ENCODE measurements at regions not wholly inside any gene's neighbourhood (a gene's known extent, or its start where the extent isn't known, plus 50 kb on each side); places are given as distances from the start of the nearest gene placed in this dataset.

- Histone ChIP-seq H3K27ac (ENCODE audit: low read length) (no peak overlapping the region), H3K9ac (ENCODE audit: low read length) (no peak overlapping the region), H3K9me3 (ENCODE audit: control insufficient read depth, low read depth, low read length) (no peaks in the 10 kb centered on the region), H3K36me3 (ENCODE audit: control insufficient read depth, low read depth, low read length) (no peaks in the 10 kb centered on the region), H3K27me3 (ENCODE audit: control insufficient read depth, insufficient read depth, low read length) (no peaks in the 10 kb centered on the region), H3K4me1 (ENCODE audit: control insufficient read depth, low read depth, low read length) (no peaks in the 10 kb centered on the region), H3K4me3 (ENCODE audit: low read length) (no peak overlapping the region)
Measured at GRCh38 chr1:106787520-106787919, 269.0 kb upstream of the PRMT6 start.

DNA sequence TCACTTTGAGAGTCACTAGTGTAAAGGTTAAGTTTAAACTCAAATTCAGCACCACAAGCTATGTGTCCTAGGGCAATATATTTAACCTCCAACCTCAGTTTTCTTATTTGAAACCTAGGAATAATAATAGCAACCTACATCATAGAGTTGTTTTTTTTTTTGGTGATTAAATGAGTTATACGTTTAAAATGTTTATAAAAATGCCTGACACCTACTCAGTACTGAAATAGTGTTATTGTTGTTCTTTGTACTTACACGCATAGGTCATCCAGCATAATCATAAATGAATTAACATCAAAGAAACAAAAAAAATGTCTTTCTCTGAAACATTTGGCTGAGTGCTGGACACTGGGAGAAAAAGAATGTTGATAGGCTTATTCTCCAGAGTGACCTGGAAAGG is 266.8 kb upstream of the PRMT6 start:
- Histone ChIP-seq H3K27ac (ENCODE audit: low read length) (no peak overlapping the region), H3K9ac (ENCODE audit: low read length) (no peak overlapping the region), H3K4me1 (ENCODE audit: control insufficient read depth, low read depth, low read length) (no peaks in the 10 kb centered on the region), H3K36me3 (ENCODE audit: control insufficient read depth, low read depth, low read length) (no peaks in the 10 kb centered on the region), H3K9me3 (ENCODE audit: control insufficient read depth, low read depth, low read length) (no peaks in the 10 kb centered on the region), H3K4me3 (ENCODE audit: low read length) (no peak overlapping the region), H3K27me3 (ENCODE audit: control insufficient read depth, insufficient read depth, low read length) (no peaks in the 10 kb centered on the region)

GRCh38 chr1:106791041-106791440 is 265.4 kb upstream of the PRMT6 start:
- H3K36me3 ChIP-seq (ENCODE audit: control insufficient read depth, low read depth, low read length) = no peaks in the 10 kb centered on the region
- H3K9ac ChIP-seq (ENCODE audit: low read length) = no peak overlapping the region
- H3K27me3 ChIP-seq (ENCODE audit: control insufficient read depth, insufficient read depth, low read length) = no peaks in the 10 kb centered on the region
- H3K4me3 ChIP-seq (ENCODE audit: low read length) = no peak overlapping the region
- no peak overlapping the region for H3K27ac ChIP-seq (ENCODE audit: low read length)
- H3K9me3 ChIP-seq (ENCODE audit: control insufficient read depth, low read depth, low read length) = no peaks in the 10 kb centered on the region
- no peaks in the 10 kb centered on the region for H3K4me1 ChIP-seq (ENCODE audit: control insufficient read depth, low read depth, low read length)

GRCh38 chr1:106793651-106794050 is 262.8 kb upstream of the PRMT6 start:
- no peaks in the 10 kb centered on the region for H3K36me3 ChIP-seq (ENCODE audit: control insufficient read depth, low read depth, low read length)
- H3K27me3 ChIP-seq (ENCODE audit: control insufficient read depth, insufficient read depth, low read length) = no peaks in the 10 kb centered on the region
- no peak overlapping the region for H3K4me3 ChIP-seq (ENCODE audit: low read length)
- H3K9ac ChIP-seq (ENCODE audit: low read length) = no peak overlapping the region
- H3K9me3 ChIP-seq (ENCODE audit: control insufficient read depth, low read depth, low read length) = no peaks in the 10 kb centered on the region
- H3K4me1 ChIP-seq (ENCODE audit: control insufficient read depth, low read depth, low read length) = no peaks in the 10 kb centered on the region
- H3K27ac ChIP-seq (ENCODE audit: low read length) = no peak overlapping the region

DNA sequence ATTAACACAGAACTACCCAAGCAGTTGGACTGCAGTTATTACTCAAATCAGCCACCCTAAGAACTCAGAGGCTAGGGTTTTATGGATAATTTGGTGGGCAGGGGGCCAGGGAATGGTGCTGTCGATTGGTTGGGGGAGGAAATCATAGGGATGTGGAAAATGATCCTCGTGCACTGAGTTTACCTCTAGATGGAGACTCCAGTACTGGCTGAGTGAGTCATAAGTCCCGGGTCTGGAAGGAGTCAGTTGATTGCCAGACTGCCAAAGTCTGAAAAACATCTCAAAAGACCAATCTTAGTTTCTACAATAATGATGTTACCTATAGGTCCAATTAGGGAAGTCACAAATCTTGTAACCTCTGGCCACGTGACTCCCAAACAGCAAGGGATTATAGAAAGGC is 257.5 kb upstream of the PRMT6 start:
- Histone ChIP-seq H3K36me3 (ENCODE audit: control insufficient read depth, low read depth, low read length) (no peaks in the 10 kb centered on the region), H3K4me3 (ENCODE audit: low read length) (no peak overlapping the region), H3K4me1 (ENCODE audit: control insufficient read depth, low read depth, low read length) (no peaks in the 10 kb centered on the region), H3K27me3 (ENCODE audit: control insufficient read depth, insufficient read depth, low read length) (no peaks in the 10 kb centered on the region), H3K9ac (ENCODE audit: low read length) (no peak overlapping the region), H3K27ac (ENCODE audit: low read length) (no peak overlapping the region), H3K9me3 (ENCODE audit: control insufficient read depth, low read depth, low read length) (no peaks in the 10 kb centered on the region)

DNA sequence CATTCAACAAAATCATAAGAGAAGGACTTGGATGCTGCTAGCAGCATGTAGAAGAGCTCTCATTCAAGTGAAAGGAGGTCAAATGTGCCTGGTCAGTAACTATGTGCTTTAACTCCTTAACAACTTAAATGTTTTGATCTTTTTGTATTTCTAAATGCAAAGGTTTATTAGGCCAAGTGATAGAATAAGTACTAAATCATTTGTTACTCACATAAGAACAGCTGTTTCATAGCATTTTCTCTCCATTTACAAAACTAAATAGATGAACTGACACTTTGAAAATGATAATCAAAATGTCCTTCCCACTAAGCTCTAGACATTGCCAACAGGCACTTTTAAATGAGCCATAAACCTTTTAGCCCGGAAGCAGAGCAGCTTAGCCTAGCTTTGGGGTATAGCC is 254.3 kb upstream of the PRMT6 start:
- Histone ChIP-seq H3K27me3 (ENCODE audit: control insufficient read depth, insufficient read depth, low read length) (no peaks in the 10 kb centered on the region), H3K9me3 (ENCODE audit: control insufficient read depth, low read depth, low read length) (no peaks in the 10 kb centered on the region), H3K27ac (ENCODE audit: low read length) (no peak overlapping the region)

DNA sequence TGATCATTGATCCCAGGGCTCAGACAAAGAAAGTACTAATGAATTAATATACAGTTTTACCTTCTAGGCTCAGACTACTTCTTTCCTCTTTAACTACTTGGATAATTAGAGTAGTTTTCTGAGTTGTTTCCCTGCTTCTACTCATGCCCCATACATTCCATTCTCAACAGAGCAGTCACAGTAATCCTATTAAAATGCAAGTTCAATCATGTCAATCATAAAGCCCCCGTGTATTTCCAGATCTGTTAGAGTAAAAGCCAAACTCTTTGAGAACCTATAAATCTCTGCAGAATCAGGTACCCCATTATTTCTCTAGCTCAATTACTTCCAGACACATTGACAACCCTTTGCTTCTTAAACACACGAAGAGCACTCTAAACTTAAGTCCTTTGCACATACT is 242.1 kb upstream of the PRMT6 start:
- no peaks in the 10 kb centered on the region for H3K27me3 ChIP-seq (ENCODE audit: control insufficient read depth, insufficient read depth, low read length)

More for the DNA sequence above, 254.3 kb upstream of the PRMT6 start:
- H3K9ac ChIP-seq (ENCODE audit: low read length) = no peak overlapping the region
- H3K36me3 ChIP-seq (ENCODE audit: control insufficient read depth, low read depth, low read length) = no peaks in the 10 kb centered on the region
- H3K4me3 ChIP-seq (ENCODE audit: low read length) = no peak overlapping the region
- H3K4me1 ChIP-seq (ENCODE audit: control insufficient read depth, low read depth, low read length) = no peaks in the 10 kb centered on the region

DNA sequence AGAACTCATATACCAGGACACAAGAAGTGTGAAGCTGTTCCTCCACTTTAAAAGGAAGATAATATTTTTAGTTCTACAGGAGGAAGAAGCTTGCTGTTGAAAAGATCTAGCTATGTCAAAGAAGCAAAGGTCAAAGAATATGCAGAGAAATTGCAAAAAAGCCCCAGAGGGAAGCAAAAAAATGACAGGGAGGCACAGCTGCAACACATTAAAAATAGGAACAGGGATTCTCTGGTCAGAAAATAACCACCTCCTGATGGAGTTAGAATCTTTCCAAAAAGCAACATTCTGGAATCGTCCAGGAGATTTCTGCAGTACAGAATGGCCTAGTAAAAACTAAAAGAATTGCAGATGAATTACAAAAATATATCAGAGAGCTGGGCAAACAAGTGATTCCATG is 238.9 kb upstream of the PRMT6 start:
- Histone ChIP-seq H3K36me3 (ENCODE audit: control insufficient read depth, low read depth, low read length) (no peaks in the 10 kb centered on the region), H3K27me3 (ENCODE audit: control insufficient read depth, insufficient read depth, low read length) (no peaks in the 10 kb centered on the region), H3K4me3 (ENCODE audit: low read length) (no peak overlapping the region), H3K9ac (ENCODE audit: low read length) (no peak overlapping the region), H3K4me1 (ENCODE audit: control insufficient read depth, low read depth, low read length) (no peaks in the 10 kb centered on the region), H3K27ac (ENCODE audit: low read length) (no peak overlapping the region), H3K9me3 (ENCODE audit: control insufficient read depth, low read depth, low read length) (peaks cover 3% of the 10 kb centered on the region)

More for the DNA sequence above, 242.1 kb upstream of the PRMT6 start:
- Histone ChIP-seq H3K36me3 (ENCODE audit: control insufficient read depth, low read depth, low read length) (no peaks in the 10 kb centered on the region), H3K27ac (ENCODE audit: low read length) (no peak overlapping the region), H3K9me3 (ENCODE audit: control insufficient read depth, low read depth, low read length) (peaks cover 7% of the 10 kb centered on the region), H3K4me3 (ENCODE audit: low read length) (no peak overlapping the region), H3K4me1 (ENCODE audit: control insufficient read depth, low read depth, low read length) (no peaks in the 10 kb centered on the region), H3K9ac (ENCODE audit: low read length) (no peak overlapping the region)

- no peak overlapping the region for H3K4me3 ChIP-seq (ENCODE audit: low read length)
- H3K36me3 ChIP-seq (ENCODE audit: control insufficient read depth, low read depth, low read length) = no peaks in the 10 kb centered on the region
- no peak overlapping the region for H3K9ac ChIP-seq (ENCODE audit: low read length)
- peaks cover 6% of the 10 kb centered on the region for H3K9me3 ChIP-seq (ENCODE audit: control insufficient read depth, low read depth, low read length)
- H3K4me1 ChIP-seq (ENCODE audit: control insufficient read depth, low read depth, low read length) = no peaks in the 10 kb centered on the region
- H3K27me3 ChIP-seq (ENCODE audit: control insufficient read depth, insufficient read depth, low read length) = no peaks in the 10 kb centered on the region
- no peak overlapping the region for H3K27ac ChIP-seq (ENCODE audit: low read length)
Measured at GRCh38 chr1:106831511-106831910, 225.0 kb upstream of the PRMT6 start.

DNA sequence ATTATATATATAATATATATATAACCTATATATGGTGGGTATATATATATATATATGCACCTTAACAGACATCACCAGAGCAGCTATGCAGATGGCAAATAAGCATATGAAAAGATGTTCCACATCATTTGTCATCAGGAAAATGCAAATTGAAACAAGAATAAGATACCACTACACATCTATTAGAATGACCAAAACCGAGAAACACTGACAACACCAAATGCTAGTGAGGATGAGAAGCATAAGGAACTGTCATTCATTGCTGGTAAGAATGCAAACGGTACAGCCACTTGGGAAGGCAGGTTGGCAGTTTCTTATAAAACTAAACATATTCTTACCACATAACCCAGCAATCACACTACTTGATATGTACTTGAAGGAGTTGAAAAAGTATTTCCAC is 219.8 kb upstream of the PRMT6 start:
- Histone ChIP-seq H3K4me1 (ENCODE audit: control insufficient read depth, low read depth, low read length) (no peaks in the 10 kb centered on the region), H3K27me3 (ENCODE audit: control insufficient read depth, insufficient read depth, low read length) (no peaks in the 10 kb centered on the region), H3K27ac (ENCODE audit: low read length) (no peak overlapping the region), H3K9me3 (ENCODE audit: control insufficient read depth, low read depth, low read length) (no peaks in the 10 kb centered on the region), H3K9ac (ENCODE audit: low read length) (no peak overlapping the region), H3K36me3 (ENCODE audit: control insufficient read depth, low read depth, low read length) (no peaks in the 10 kb centered on the region), H3K4me3 (ENCODE audit: low read length) (no peak overlapping the region)

GRCh38 chr1:106843518-106843917 is 213.0 kb upstream of the PRMT6 start:
- Histone ChIP-seq H3K27me3 (ENCODE audit: control insufficient read depth, insufficient read depth, low read length) (no peaks in the 10 kb centered on the region), H3K27ac (ENCODE audit: low read length) (no peak overlapping the region), H3K36me3 (ENCODE audit: control insufficient read depth, low read depth, low read length) (no peaks in the 10 kb centered on the region), H3K9me3 (ENCODE audit: control insufficient read depth, low read depth, low read length) (no peaks in the 10 kb centered on the region), H3K4me1 (ENCODE audit: control insufficient read depth, low read depth, low read length) (no peaks in the 10 kb centered on the region), H3K9ac (ENCODE audit: low read length) (no peak overlapping the region), H3K4me3 (ENCODE audit: low read length) (no peak overlapping the region)

DNA sequence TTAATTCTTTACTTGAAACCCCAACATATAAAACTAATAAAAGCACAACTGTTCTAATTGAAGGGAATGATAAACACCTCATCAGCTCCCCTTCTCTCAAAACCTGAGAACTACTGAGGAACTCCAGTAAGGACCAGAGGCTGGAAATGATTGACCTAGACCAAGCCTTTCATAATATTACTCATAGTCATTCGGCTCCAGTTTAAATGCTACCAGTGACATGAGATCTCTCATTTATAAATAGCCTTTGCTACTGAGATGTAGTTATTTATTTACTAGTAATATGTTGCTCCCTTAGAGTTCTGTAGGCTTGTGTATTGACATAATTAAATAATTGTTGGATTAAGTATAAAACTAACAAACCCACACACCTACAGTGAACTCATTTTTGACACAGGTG is 209.8 kb upstream of the PRMT6 start:
- Histone ChIP-seq H3K27me3 (ENCODE audit: control insufficient read depth, insufficient read depth, low read length) (no peaks in the 10 kb centered on the region), H3K4me1 (ENCODE audit: control insufficient read depth, low read depth, low read length) (peaks cover 7% of the 10 kb centered on the region), H3K9ac (ENCODE audit: low read length) (no peak overlapping the region), H3K4me3 (ENCODE audit: low read length) (no peak overlapping the region), H3K9me3 (ENCODE audit: control insufficient read depth, low read depth, low read length) (no peaks in the 10 kb centered on the region), H3K36me3 (ENCODE audit: control insufficient read depth, low read depth, low read length) (no peaks in the 10 kb centered on the region), H3K27ac (ENCODE audit: low read length) (no peak overlapping the region)

Measured in iPS-18a (cell line).